ENCODE measurements at regions not wholly inside any gene's neighbourhood (a gene's known extent, or its start where the extent isn't known, plus 50 kb on each side); places are given as distances from the start of the nearest gene placed in this dataset.
"Not testable (repeated sequence)": the region's sequence is repeated elsewhere in the genome, so short reads cannot be mapped to it uniquely, and the experiment has no call there.

- Histone ChIP-seq H3K4me2 (ENCODE audit: insufficient read depth, low read length) (no peak overlapping the region), H3K27ac (ENCODE audit: low read depth, low read length) (no peak overlapping the region), H3K4me3 (ENCODE audit: insufficient read depth, low read length) (no peak overlapping the region), H3K79me2 (ENCODE audit: insufficient read depth, low read length) (no peaks in the 10 kb centered on the region), H3K27me3 (ENCODE audit: insufficient read depth, low read length) (no peaks in the 10 kb centered on the region), H3K9me3 (ENCODE audit: low read depth, low read length) (no peaks in the 10 kb centered on the region), H4K20me1 (ENCODE audit: insufficient read depth, low read length) (no peaks in the 10 kb centered on the region), H2AFZ (ENCODE audit: low read length) (no peak overlapping the region), H3K4me1 (ENCODE audit: insufficient read depth, low read length) (no peaks in the 10 kb centered on the region), H3K36me3 (ENCODE audit: insufficient read depth, low read length) (no peaks in the 10 kb centered on the region)
- no peak for DNase-seq (ENCODE audit: insufficient read length, low spot score, missing footprints)
- TF ChIP-seq CTCF (IDR thresholded peaks at IDR 0.05; ENCODE audit: extremely low read depth, low read depth, low read length) = no peak
Measured at GRCh38 chrX:81405781-81406180, 203.9 kb downstream of the SH3BGRL start.

- Histone ChIP-seq H4K20me1 (ENCODE audit: insufficient read depth, low read length) (no peaks in the 10 kb centered on the region), H3K27me3 (ENCODE audit: insufficient read depth, low read length) (no peaks in the 10 kb centered on the region), H3K4me1 (ENCODE audit: insufficient read depth, low read length) (no peaks in the 10 kb centered on the region), H3K4me3 (ENCODE audit: insufficient read depth, low read length) (no peak overlapping the region), H3K79me2 (ENCODE audit: insufficient read depth, low read length) (no peaks in the 10 kb centered on the region), H3K9me3 (ENCODE audit: low read depth, low read length) (no peaks in the 10 kb centered on the region), H3K4me2 (ENCODE audit: insufficient read depth, low read length) (no peak overlapping the region), H3K27ac (ENCODE audit: low read depth, low read length) (no peak overlapping the region), H3K36me3 (ENCODE audit: insufficient read depth, low read length) (no peaks in the 10 kb centered on the region), H2AFZ (ENCODE audit: low read length) (no peak overlapping the region)
- TF ChIP-seq CTCF (IDR thresholded peaks at IDR 0.05; ENCODE audit: extremely low read depth, low read depth, low read length) = no peak
- DNase-seq (ENCODE audit: insufficient read length, low spot score, missing footprints) = no peak
Measured at GRCh38 chrX:81411517-81411916, 209.6 kb downstream of the SH3BGRL start.

DNA sequence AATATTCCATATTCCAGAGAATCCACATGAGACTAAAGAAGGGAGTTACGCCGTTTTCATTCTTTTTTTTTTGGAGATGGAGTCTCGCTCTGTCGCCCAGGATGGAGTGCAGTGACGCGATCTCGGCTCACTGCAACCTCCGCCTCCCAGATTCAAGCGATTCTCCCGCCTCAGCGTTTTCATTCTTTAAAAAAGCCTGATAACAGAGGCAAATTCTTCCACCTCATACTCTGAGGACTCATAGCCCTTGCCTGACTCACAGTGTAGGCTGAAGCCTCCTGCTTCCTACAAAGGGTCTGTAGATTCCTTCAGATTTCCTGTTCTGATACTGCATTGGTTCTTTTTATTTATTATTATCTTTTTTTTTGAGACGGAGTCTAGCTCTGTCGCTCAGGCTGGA, 210.5 kb downstream of the SH3BGRL start:
- Histone ChIP-seq H3K4me3 (ENCODE audit: insufficient read depth, low read length) (no peak overlapping the region), H3K4me2 (ENCODE audit: insufficient read depth, low read length) (no peak overlapping the region), H2AFZ (ENCODE audit: low read length) (no peak overlapping the region), H3K4me1 (ENCODE audit: insufficient read depth, low read length) (no peaks in the 10 kb centered on the region), H3K27ac (ENCODE audit: low read depth, low read length) (no peak overlapping the region), H3K79me2 (ENCODE audit: insufficient read depth, low read length) (no peaks in the 10 kb centered on the region), H3K27me3 (ENCODE audit: insufficient read depth, low read length) (no peaks in the 10 kb centered on the region), H3K9me3 (ENCODE audit: low read depth, low read length) (no peaks in the 10 kb centered on the region), H3K36me3 (ENCODE audit: insufficient read depth, low read length) (no peaks in the 10 kb centered on the region), H4K20me1 (ENCODE audit: insufficient read depth, low read length) (no peaks in the 10 kb centered on the region)
- TF ChIP-seq CTCF (IDR thresholded peaks at IDR 0.05; ENCODE audit: extremely low read depth, low read depth, low read length) = no peak
- DNase-seq (ENCODE audit: insufficient read length, low spot score, missing footprints) = no peak

DNA sequence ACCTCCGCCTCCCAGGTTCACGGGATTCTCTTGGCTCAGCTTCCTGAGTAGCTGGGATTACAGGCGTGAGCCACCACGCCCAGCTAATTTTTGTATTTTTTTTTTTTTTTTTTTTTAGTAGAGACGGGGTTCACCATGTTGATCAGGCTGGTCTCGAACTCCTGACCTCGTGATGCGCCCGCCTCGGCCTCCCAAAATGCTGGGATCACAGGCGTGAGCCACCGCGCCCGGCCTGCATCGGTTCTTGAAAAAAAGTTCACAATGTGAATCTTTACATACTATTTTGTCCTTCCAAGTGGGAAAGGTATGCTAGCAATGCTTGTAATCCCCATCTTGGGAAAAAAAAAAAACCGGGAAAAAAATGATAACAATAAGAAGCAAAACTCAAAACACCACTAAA, 211.0 kb downstream of the SH3BGRL start:
- H4K20me1 ChIP-seq (ENCODE audit: insufficient read depth, low read length); H3K27ac ChIP-seq (ENCODE audit: low read depth, low read length); H3K4me3 ChIP-seq (ENCODE audit: insufficient read depth, low read length); H3K36me3 ChIP-seq (ENCODE audit: insufficient read depth, low read length); H3K9me3 ChIP-seq (ENCODE audit: low read depth, low read length); H3K4me1 ChIP-seq (ENCODE audit: insufficient read depth, low read length); DNase-seq (ENCODE audit: insufficient read length, low spot score, missing footprints); H2AFZ ChIP-seq (ENCODE audit: low read length); H3K27me3 ChIP-seq (ENCODE audit: insufficient read depth, low read length); H3K79me2 ChIP-seq (ENCODE audit: insufficient read depth, low read length); H3K4me2 ChIP-seq (ENCODE audit: insufficient read depth, low read length): not testable (repeated sequence)

- H3K27me3 ChIP-seq (ENCODE audit: insufficient read depth, low read length) = no peaks in the 10 kb centered on the region
- no peaks in the 10 kb centered on the region for H3K9me3 ChIP-seq (ENCODE audit: low read depth, low read length)
- H3K36me3 ChIP-seq (ENCODE audit: insufficient read depth, low read length) = no peaks in the 10 kb centered on the region
- H3K4me2 ChIP-seq (ENCODE audit: insufficient read depth, low read length) = no peak overlapping the region
- DNase-seq (ENCODE audit: insufficient read length, low spot score, missing footprints) = no peak
- H3K27ac ChIP-seq (ENCODE audit: low read depth, low read length) = no peak overlapping the region
- no peak overlapping the region for H2AFZ ChIP-seq (ENCODE audit: low read length)
- H3K79me2 ChIP-seq (ENCODE audit: insufficient read depth, low read length) = no peaks in the 10 kb centered on the region
- TF ChIP-seq CTCF (IDR thresholded peaks at IDR 0.05; ENCODE audit: extremely low read depth, low read depth, low read length) = no peak
- H4K20me1 ChIP-seq (ENCODE audit: insufficient read depth, low read length) = no peaks in the 10 kb centered on the region
- no peaks in the 10 kb centered on the region for H3K4me1 ChIP-seq (ENCODE audit: insufficient read depth, low read length)
- no peak overlapping the region for H3K4me3 ChIP-seq (ENCODE audit: insufficient read depth, low read length)
Measured at GRCh38 chrX:81414630-81415029, 212.7 kb downstream of the SH3BGRL start.
